Mesothelial cell of epicardium (in vitro differentiated cells): ENCODE measurements at regions not wholly inside any gene's neighbourhood (a gene's known extent, or its start where the extent isn't known, plus 50 kb on each side); places are given as distances from the start of the nearest gene placed in this dataset.
"Not testable (repeated sequence)": the region's sequence is repeated elsewhere in the genome, so short reads cannot be mapped to it uniquely, and the experiment has no call there.

Experiments used
- DNase-seq, 2 experiments: peaks; one replicate each; pipeline ENCODE4 v3.0.0; 2021; ENCODE audit warnings: low spot score in 2 of 2; ENCODE audit not compliant: unreplicated experiment in 2 of 2
- H3K27ac Mint-ChIP-seq: 2 replicates; pipeline ENCODE4 v1.8.0; 2021; ENCODE audit warnings: mixed read lengths
- H3K27me3 Mint-ChIP-seq: 2 replicates; pipeline ENCODE4 v1.8.0; 2021; ENCODE audit warnings: low read depth, mixed read lengths
- H3K36me3 Mint-ChIP-seq: 2 replicates; pipeline ENCODE4 v1.8.0; 2021; ENCODE audit warnings: mixed read lengths
- H3K4me1 Mint-ChIP-seq: 2 replicates; pipeline ENCODE4 v1.8.0; 2021; ENCODE audit warnings: mixed read lengths
- H3K4me3 Mint-ChIP-seq: 2 replicates; pipeline ENCODE4 v1.8.0; 2021; ENCODE audit warnings: mild to moderate bottlenecking, moderate library complexity, mixed read lengths
- H3K9me3 Mint-ChIP-seq: 2 replicates; pipeline ENCODE4 v1.8.0; 2021; ENCODE audit warnings: mixed read lengths

GRCh38 chr16:21509437-21510086 is 89.8 kb upstream of the METTL9 start:
- Mint-ChIP-seq H3K4me1 (peaks cover 50% of the 10 kb centered on the region), H3K27ac (peak overlapping the region; percentile 55)
- not testable (repeated sequence) for H3K9me3 Mint-ChIP-seq, H3K36me3 Mint-ChIP-seq, H3K4me3 Mint-ChIP-seq, H3K27me3 Mint-ChIP-seq, DNase-seq

- DNase-seq = peak in 1 of 2 experiments; percentile 36
- not testable (repeated sequence) for H3K27me3 Mint-ChIP-seq, H3K9me3 Mint-ChIP-seq, H3K36me3 Mint-ChIP-seq, H3K4me3 Mint-ChIP-seq
- peak overlapping the region; percentile 50 for H3K27ac Mint-ChIP-seq
- peaks cover 59% of the 10 kb centered on the region for H3K4me1 Mint-ChIP-seq
These were observed 88.5 kb upstream of the METTL9 start for GRCh38 chr16:21510869-21511255.

- not testable (repeated sequence) for H3K9me3 Mint-ChIP-seq, H3K36me3 Mint-ChIP-seq, H3K27me3 Mint-ChIP-seq
- Mint-ChIP-seq H3K4me1 (peaks cover 63% of the 10 kb centered on the region), H3K4me3 (peak overlapping the region; percentile 36), H3K27ac (peak overlapping the region; percentile 93)
- peak in 1 of 2 experiments; percentile 49 for DNase-seq
These were observed 87.8 kb upstream of the METTL9 start for GRCh38 chr16:21511315-21512210.

GRCh38 chr16:21512280-21513192 is 86.8 kb upstream of the METTL9 start:
- DNase-seq, H3K36me3 Mint-ChIP-seq, H3K4me3 Mint-ChIP-seq, H3K27me3 Mint-ChIP-seq, H3K9me3 Mint-ChIP-seq: not testable (repeated sequence)
- Mint-ChIP-seq H3K27ac (peak overlapping the region; percentile 84), H3K4me1 (peaks cover 64% of the 10 kb centered on the region)

- not testable (repeated sequence) for H3K36me3 Mint-ChIP-seq, H3K9me3 Mint-ChIP-seq, DNase-seq, H3K27me3 Mint-ChIP-seq
- Mint-ChIP-seq H3K27ac (peak overlapping the region; percentile 71), H3K4me1 (peaks cover 62% of the 10 kb centered on the region), H3K4me3 (peak overlapping the region; percentile 33)
These were observed 86.0 kb upstream of the METTL9 start for GRCh38 chr16:21513337-21513741.

GRCh38 chr16:21513812-21514473 is 85.4 kb upstream of the METTL9 start:
- not testable (repeated sequence) for H3K9me3 Mint-ChIP-seq, DNase-seq, H3K4me3 Mint-ChIP-seq, H3K36me3 Mint-ChIP-seq, H3K27me3 Mint-ChIP-seq
- Mint-ChIP-seq H3K4me1 (peaks cover 60% of the 10 kb centered on the region), H3K27ac (peak overlapping the region; percentile 83)

- H3K9me3 Mint-ChIP-seq, H3K4me3 Mint-ChIP-seq, H3K36me3 Mint-ChIP-seq, H3K27me3 Mint-ChIP-seq, DNase-seq: not testable (repeated sequence)
- Mint-ChIP-seq H3K4me1 (peaks cover 63% of the 10 kb centered on the region), H3K27ac (peak overlapping the region; percentile 83)
These were observed 84.9 kb upstream of the METTL9 start for GRCh38 chr16:21514474-21514840.

- Mint-ChIP-seq H3K27ac (peak overlapping the region; percentile 88), H3K4me3 (peak overlapping the region; percentile 36), H3K4me1 (peaks cover 62% of the 10 kb centered on the region)
- not testable (repeated sequence) for H3K27me3 Mint-ChIP-seq, DNase-seq, H3K9me3 Mint-ChIP-seq, H3K36me3 Mint-ChIP-seq
These were observed 82.7 kb upstream of the METTL9 start for GRCh38 chr16:21516705-21517040.

- H3K36me3 Mint-ChIP-seq, DNase-seq, H3K27me3 Mint-ChIP-seq, H3K9me3 Mint-ChIP-seq: not testable (repeated sequence)
- H3K4me1 Mint-ChIP-seq = peaks cover 61% of the 10 kb centered on the region
- peak overlapping the region; percentile 89 for H3K27ac Mint-ChIP-seq
- peak overlapping the region; percentile 43 for H3K4me3 Mint-ChIP-seq
These were observed 82.1 kb upstream of the METTL9 start for GRCh38 chr16:21517263-21517662.

- H3K4me3 Mint-ChIP-seq = peak overlapping the region; percentile 77
- peak overlapping the region; percentile 97 for H3K27ac Mint-ChIP-seq
- not testable (repeated sequence) for H3K36me3 Mint-ChIP-seq, DNase-seq, H3K9me3 Mint-ChIP-seq, H3K27me3 Mint-ChIP-seq
- peaks cover 40% of the 10 kb centered on the region for H3K4me1 Mint-ChIP-seq
These were observed 79.8 kb upstream of the METTL9 start for GRCh38 chr16:21519361-21520133.

GRCh38 chr16:21520134-21521047 is 79.0 kb upstream of the METTL9 start:
- not testable (repeated sequence) for H3K27me3 Mint-ChIP-seq, H3K9me3 Mint-ChIP-seq, H3K36me3 Mint-ChIP-seq
- peak overlapping the region; percentile 77 for H3K4me3 Mint-ChIP-seq
- peak; percentile 97 to 98 for DNase-seq
- peaks cover 35% of the 10 kb centered on the region for H3K4me1 Mint-ChIP-seq
- peak overlapping the region; percentile 97 for H3K27ac Mint-ChIP-seq

- peak overlapping the region; percentile 52 for H3K4me3 Mint-ChIP-seq
- H3K27me3 Mint-ChIP-seq, DNase-seq, H3K9me3 Mint-ChIP-seq, H3K36me3 Mint-ChIP-seq: not testable (repeated sequence)
- H3K27ac Mint-ChIP-seq = peak overlapping the region; percentile 98
- H3K4me1 Mint-ChIP-seq = peaks cover 29% of the 10 kb centered on the region
These were observed 78.4 kb upstream of the METTL9 start for GRCh38 chr16:21521048-21521389.
